H4 (cell line): ENCODE measurements at regions not wholly inside any gene's neighbourhood (a gene's known extent, or its start where the extent isn't known, plus 50 kb on each side); places are given as distances from the start of the nearest gene placed in this dataset.
"Not testable (repeated sequence)": the region's sequence is repeated elsewhere in the genome, so short reads cannot be mapped to it uniquely, and the experiment has no call there.

Experiments
- DNase-seq: peaks from one replicate; pipeline ENCODE4 v3.0.0-alpha.2; 2015; ENCODE audit warnings: low spot score

- DNase-seq, result not testable (repeated sequence)
These were observed 74.3 kb upstream of the SOX13 start for GRCh38 chr1:203998571-203998970.

GRCh38 chr1:203999618-204000017, 73.3 kb upstream of the SOX13 start:
- DNase-seq, result no peak

GRCh38 chr1:204001166-204001901, 71.6 kb upstream of the SOX13 start:
- DNase-seq, result no peak

- DNase-seq, result no peak
These were observed 70.3 kb upstream of the SOX13 start for GRCh38 chr1:204002614-204003013.

GRCh38 chr1:204003536-204003935, 69.4 kb upstream of the SOX13 start:
- DNase-seq, result no peak

GRCh38 chr1:204011426-204011825, 61.5 kb upstream of the SOX13 start:
- DNase-seq, result no peak

GRCh38 chr1:204013052-204013451, 59.9 kb upstream of the SOX13 start:
- DNase-seq, result no peak

GRCh38 chr1:204014336-204014735, 58.6 kb upstream of the SOX13 start:
- DNase-seq, result no peak

- DNase-seq, result not testable (repeated sequence)
These were observed 58.0 kb upstream of the SOX13 start for GRCh38 chr1:204014961-204015360.

GRCh38 chr1:204017032-204017431, 55.9 kb upstream of the SOX13 start:
- no peak for DNase-seq

- no peak for DNase-seq
These were observed 54.5 kb upstream of the SOX13 start for GRCh38 chr1:204018460-204018859.
